Osteocyte (in vitro differentiated cells): ENCODE measurements at regions not wholly inside any gene's neighbourhood (a gene's known extent, or its start where the extent isn't known, plus 50 kb on each side); places are given as distances from the start of the nearest gene placed in this dataset.
"Not testable (repeated sequence)": the region's sequence is repeated elsewhere in the genome, so short reads cannot be mapped to it uniquely, and the experiment has no call there.

Source experiments
- DNase-seq: peaks from one replicate; pipeline ENCODE4 v3.0.0; 2021; ENCODE audit warnings: mixed read lengths; ENCODE audit not compliant: unreplicated experiment; ENCODE audit errors: extremely low spot score
- H3K27ac Mint-ChIP-seq: one replicate; pipeline ENCODE4 v1.8.0; 2021; ENCODE audit warnings: mild to moderate bottlenecking, mixed read lengths; ENCODE audit not compliant: unreplicated experiment
- H3K27me3 Mint-ChIP-seq: one replicate; pipeline ENCODE4 v1.8.0; 2021; ENCODE audit warnings: mixed read lengths; ENCODE audit not compliant: unreplicated experiment
- H3K36me3 Mint-ChIP-seq: one replicate; pipeline ENCODE4 v1.8.0; 2021; ENCODE audit warnings: mixed read lengths; ENCODE audit not compliant: unreplicated experiment
- H3K4me1 Mint-ChIP-seq: one replicate; pipeline ENCODE4 v1.8.0; 2021; ENCODE audit warnings: mixed read lengths; ENCODE audit not compliant: unreplicated experiment
- H3K4me3 Mint-ChIP-seq: one replicate; pipeline ENCODE4 v1.8.0; 2021; ENCODE audit warnings: mild to moderate bottlenecking, moderate library complexity, mixed read lengths; ENCODE audit not compliant: unreplicated experiment
- H3K9me3 Mint-ChIP-seq: one replicate; pipeline ENCODE4 v1.8.0; 2021; ENCODE audit warnings: mixed read lengths; ENCODE audit not compliant: unreplicated experiment
- TF ChIP-seq, protein P1 (sequence below): fragments of 200-600 bp; sonication (generic); IDR thresholded peaks from 2 replicates; pipeline ENCODE4 v1.5.0; 2021; ENCODE audit warnings: antibody characterized with exemption, mild to moderate bottlenecking, moderate library complexity

DNA sequence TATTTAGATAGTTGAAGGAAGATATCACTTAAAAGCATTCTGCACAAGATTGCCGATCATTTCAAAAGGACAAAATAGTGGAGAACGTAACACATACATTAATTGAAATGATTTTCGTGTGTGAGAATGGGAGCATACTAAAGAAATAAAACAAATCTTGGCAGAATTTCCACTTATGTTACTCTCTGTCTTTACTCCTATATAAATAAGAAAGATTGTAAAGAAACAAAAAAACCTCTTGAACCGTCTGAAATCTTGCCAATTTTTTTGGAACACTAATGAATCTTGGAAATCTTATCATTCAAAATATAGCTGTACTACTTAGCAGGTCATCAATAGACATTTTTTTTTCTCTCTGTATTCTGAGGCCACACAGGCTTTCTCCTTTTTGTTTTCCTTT lies 528.8 kb upstream of the NCAM2 start:
- Mint-ChIP-seq H3K27me3 (no peaks in the 10 kb centered on the region), H3K4me1 (no peaks in the 10 kb centered on the region), H3K4me3 (no peak overlapping the region), H3K9me3 (peaks cover 6% of the 10 kb centered on the region), H3K36me3 (no peaks in the 10 kb centered on the region), H3K27ac (no peak overlapping the region)
- TF ChIP-seq, protein P1, sequence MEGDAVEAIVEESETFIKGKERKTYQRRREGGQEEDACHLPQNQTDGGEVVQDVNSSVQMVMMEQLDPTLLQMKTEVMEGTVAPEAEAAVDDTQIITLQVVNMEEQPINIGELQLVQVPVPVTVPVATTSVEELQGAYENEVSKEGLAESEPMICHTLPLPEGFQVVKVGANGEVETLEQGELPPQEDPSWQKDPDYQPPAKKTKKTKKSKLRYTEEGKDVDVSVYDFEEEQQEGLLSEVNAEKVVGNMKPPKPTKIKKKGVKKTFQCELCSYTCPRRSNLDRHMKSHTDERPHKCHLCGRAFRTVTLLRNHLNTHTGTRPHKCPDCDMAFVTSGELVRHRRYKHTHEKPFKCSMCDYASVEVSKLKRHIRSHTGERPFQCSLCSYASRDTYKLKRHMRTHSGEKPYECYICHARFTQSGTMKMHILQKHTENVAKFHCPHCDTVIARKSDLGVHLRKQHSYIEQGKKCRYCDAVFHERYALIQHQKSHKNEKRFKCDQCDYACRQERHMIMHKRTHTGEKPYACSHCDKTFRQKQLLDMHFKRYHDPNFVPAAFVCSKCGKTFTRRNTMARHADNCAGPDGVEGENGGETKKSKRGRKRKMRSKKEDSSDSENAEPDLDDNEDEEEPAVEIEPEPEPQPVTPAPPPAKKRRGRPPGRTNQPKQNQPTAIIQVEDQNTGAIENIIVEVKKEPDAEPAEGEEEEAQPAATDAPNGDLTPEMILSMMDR = no peak
- no peak for DNase-seq

DNA sequence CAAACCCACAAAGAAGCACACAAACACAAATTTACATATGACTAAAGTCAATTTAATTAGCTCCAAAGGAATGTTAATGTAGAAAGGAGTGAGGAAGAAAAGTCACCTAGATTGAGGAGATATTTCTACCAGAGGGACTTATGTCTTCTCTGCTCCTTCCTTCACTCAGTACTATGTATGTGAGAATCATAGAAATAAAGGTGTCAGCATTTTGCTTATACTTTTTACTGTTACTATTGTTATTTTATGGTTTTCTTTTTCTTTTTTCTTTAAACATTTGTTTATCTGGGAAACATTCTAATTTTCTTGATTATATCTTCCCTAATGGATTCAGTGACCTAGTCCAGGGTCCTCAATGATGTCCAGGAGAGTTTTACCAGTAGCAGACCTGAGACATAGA lies 511.9 kb upstream of the NCAM2 start:
- peaks cover 13% of the 10 kb centered on the region for H3K9me3 Mint-ChIP-seq
- DNase-seq = no peak
- no peak overlapping the region for H3K27ac Mint-ChIP-seq
- H3K4me3 Mint-ChIP-seq = no peak overlapping the region
- TF ChIP-seq, protein P1 = no peak
- H3K27me3 Mint-ChIP-seq = no peaks in the 10 kb centered on the region
- no peaks in the 10 kb centered on the region for H3K4me1 Mint-ChIP-seq
- no peaks in the 10 kb centered on the region for H3K36me3 Mint-ChIP-seq

DNA sequence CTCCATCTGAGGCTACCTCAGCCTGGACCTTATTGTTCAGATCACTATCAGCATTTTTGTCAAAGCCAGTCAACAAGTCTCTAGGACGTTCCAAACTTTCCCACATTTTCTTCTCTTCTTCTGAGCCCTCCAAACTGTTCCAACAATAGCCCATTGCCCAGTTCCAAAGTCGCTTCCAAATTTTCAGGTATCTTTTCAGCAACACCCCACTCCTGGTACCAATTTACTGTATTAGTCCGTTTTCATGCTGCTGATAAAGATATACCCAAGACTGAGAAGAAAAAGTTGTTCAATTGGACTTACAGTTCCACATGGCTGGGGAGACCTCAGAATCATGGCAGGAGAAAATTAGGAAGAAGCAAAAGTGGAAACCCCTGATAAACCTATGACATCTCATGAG lies 495.3 kb upstream of the NCAM2 start:
- not testable (repeated sequence) for H3K36me3 Mint-ChIP-seq, H3K4me1 Mint-ChIP-seq, H3K4me3 Mint-ChIP-seq, H3K27me3 Mint-ChIP-seq, H3K27ac Mint-ChIP-seq, DNase-seq
- H3K9me3 Mint-ChIP-seq = peaks cover 64% of the 10 kb centered on the region

DNA sequence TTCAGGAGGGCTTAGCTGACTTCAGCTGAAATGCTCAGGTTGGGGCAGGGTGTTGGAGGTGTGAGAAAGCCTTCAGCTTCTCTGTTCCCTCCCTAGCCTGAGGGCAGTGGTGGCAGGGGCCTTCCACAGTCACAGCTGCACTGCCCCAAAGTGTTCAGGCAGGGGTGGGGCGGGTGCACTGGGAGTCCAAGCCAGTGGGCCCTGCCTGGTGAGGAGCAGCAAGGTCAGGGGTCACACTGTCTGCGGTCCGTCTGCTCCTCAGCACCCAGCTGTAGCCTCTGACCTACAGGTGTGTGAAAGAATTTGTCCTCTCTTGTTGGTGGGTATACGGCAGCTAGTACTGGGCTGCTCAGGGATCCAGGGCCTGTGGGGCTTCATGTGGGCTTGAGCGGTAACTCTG lies 490.4 kb upstream of the NCAM2 start:
- H3K36me3 Mint-ChIP-seq = no peaks in the 10 kb centered on the region

DNA sequence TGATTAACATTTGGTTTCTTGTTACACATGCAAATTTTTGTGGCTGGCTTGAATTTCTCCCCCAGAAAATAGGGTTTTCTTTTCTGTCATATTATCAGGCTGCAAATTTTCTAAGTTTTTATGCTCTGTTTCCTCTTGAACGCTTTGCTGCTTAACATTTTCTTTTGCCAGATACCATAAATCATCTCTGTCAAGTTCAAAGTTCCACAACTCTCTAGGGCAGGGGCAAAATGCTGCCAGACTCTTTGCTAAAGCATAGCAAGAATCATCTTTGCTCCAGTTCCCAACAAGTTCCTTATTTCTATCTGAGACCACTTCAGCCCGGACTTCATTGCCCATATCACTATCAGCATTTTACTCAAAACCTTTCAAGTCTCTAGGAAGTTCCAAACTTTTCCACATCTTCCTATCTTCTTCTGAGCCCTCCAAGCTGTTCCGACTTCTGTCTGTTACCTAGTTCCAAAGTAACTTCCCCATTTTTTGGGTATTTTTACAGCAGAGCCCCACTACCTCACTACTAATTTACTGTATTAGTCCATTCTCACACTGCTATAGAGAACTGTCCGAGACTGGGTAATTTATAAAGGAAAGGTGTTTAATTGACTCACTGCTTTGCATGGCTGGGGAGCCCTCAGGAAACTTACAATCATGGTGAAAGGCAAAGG lies 486.9 kb upstream of the NCAM2 start:
- no peaks in the 10 kb centered on the region for H3K4me1 Mint-ChIP-seq
- no peak overlapping the region for H3K4me3 Mint-ChIP-seq
- H3K36me3 Mint-ChIP-seq = no peaks in the 10 kb centered on the region
- no peak overlapping the region for H3K27ac Mint-ChIP-seq
- no peak for DNase-seq
- H3K9me3 Mint-ChIP-seq = peaks cover 15% of the 10 kb centered on the region
- TF ChIP-seq, protein P1 = no peak
- no peaks in the 10 kb centered on the region for H3K27me3 Mint-ChIP-seq

More for the DNA sequence above, 490.4 kb upstream of the NCAM2 start:
- H3K4me3 Mint-ChIP-seq = no peak overlapping the region
- H3K9me3 Mint-ChIP-seq = peaks cover 43% of the 10 kb centered on the region
- H3K27me3 Mint-ChIP-seq = no peaks in the 10 kb centered on the region
- H3K27ac Mint-ChIP-seq = no peak overlapping the region
- TF ChIP-seq, protein P1 = no peak
- no peak for DNase-seq
- no peaks in the 10 kb centered on the region for H3K4me1 Mint-ChIP-seq

DNA sequence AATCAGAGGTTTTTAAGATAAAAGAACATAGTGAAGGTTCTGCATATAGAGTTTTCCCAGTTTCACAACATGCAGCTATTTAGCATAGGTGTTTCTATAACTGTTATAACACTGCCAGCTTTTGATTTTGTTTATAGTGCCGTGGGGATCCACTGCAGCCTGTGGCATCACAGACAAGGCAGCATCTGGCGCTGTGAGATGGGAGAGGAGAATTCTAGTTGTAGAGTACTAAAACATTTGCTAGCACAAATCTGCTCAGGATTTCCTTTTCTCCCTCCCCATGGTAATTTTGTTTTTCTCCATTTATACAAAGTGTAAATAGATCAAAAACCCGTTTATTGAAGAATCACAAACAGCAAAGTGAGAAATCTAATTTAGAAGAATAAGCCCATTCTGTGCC lies 482.8 kb upstream of the NCAM2 start:
- no peak for DNase-seq
- H3K9me3 Mint-ChIP-seq = peaks cover 4% of the 10 kb centered on the region
- TF ChIP-seq, protein P1 = no peak
- H3K27ac Mint-ChIP-seq = no peak overlapping the region
- H3K27me3 Mint-ChIP-seq = no peaks in the 10 kb centered on the region
- no peak overlapping the region for H3K4me3 Mint-ChIP-seq
- no peaks in the 10 kb centered on the region for H3K36me3 Mint-ChIP-seq
- no peaks in the 10 kb centered on the region for H3K4me1 Mint-ChIP-seq
